GM18505 (cell line): ENCODE measurements at regions not wholly inside any gene's neighbourhood (a gene's known extent, or its start where the extent isn't known, plus 50 kb on each side); places are given as distances from the start of the nearest gene placed in this dataset.
"Not testable (repeated sequence)": the region's sequence is repeated elsewhere in the genome, so short reads cannot be mapped to it uniquely, and the experiment has no call there.

Source experiments
- ATAC-seq: cut with Tn5 transposase; IDR thresholded peaks from one replicate; pipeline ENCODE4 v1.9.1; 2021; ENCODE audit not compliant: unreplicated experiment
- POLR2A ChIP-seq: IDR thresholded peaks from 4 replicates; pipeline ENCODE4 v1.6.1; 2011; ENCODE audit warnings: borderline replicate concordance; ENCODE audit not compliant: insufficient read depth, insufficient read length; ENCODE audit errors: extremely low read depth

DNA sequence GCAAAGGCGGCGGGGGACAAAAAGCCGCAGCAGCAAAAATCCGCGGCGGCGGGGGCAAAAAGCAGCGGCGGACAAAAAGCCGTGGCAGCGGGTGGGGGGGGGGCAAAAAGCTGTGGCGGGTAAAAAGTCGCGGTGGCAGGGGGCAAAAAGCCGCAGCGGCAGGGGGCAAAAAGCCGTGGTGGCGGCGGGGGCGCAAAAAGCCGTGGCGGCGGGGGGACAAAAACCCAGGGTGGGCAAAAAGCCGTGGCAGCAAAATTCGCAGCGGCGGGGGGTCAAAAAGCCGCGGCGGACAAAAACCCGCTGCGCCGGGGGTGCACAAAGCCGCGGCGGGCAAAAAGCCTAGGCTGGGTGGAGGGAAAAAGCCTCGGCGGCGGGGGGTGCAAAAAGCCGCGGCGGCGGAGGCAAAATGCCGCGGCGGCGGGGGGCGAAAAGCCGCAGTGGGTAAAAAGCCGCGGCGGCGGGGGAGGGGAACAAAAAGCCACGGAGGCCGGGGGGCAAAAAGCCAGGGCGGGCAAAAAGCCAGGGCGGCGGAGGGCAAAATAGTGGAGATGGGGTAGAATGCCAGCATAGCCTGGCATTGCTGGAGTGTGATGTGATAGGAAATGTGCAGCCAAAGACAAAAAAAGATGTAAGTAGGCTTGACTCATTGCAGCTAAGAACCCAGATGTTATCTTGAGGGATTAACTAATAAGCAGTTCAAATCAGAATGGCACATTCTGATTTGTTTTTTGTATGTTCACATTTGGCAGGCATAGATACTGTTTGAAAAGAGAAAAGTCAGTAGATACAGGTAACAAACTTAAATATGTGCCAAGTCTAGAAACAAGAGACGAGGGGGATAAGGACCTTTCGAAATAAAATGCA is 1076.3 kb downstream of the RPIA start:
- no peak for ATAC-seq
- TF ChIP-seq POLR2A, result no peak

DNA sequence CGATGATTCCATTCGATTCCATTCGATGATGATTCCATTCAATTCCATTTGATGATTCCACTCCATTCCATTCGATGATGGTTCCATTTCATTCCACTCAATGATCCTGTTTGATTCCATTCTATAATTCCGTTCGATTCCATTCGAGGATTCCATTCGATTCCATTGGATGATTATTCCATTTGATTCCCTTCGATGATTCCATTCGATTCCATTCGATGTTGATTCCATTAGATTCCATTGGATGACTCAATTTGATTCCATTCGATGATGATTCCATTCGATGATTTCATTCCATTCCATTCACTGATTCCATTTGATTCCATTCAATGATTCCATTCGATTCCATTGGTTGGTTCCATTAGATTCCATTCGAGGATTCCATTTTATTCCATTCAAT is 1084.4 kb downstream of the RPIA start:
- TF ChIP-seq POLR2A, result no peak
- no peak for ATAC-seq

DNA sequence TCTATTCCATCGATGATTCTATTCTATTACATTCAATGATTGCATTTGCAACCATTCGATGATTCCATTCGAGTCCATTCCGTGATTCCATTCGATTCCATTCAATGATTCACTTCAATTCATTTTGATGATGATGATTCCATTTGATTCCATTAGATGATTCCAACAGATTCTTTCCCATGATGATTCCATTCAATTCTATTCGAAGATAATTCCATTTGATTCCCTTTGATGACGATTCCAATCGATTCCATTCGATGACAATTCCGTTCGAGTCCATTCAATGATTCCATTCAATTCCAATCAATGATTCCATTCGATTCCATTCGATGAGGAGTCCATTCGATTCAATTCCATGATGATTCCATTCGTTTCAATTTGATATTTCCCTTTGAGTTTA is 1088.8 kb downstream of the RPIA start:
- no peak for TF ChIP-seq POLR2A
- no peak for ATAC-seq

DNA sequence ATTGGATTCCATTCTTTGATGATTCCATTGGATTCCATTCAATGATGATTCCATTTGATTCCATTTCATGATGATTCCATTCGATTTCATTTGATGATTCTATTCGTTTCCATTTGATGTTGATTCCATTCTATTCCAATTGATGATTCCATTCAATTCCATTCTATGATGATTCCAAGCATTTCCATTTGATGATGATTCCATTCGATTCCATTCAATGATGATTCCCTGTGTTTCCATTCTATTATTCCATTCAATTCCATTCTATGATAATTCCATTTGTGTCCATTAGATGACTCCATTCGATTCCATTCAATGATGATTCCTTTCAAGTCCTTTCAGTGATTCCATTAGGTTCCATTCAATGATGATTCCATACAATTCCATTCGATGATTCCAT is 1090.5 kb downstream of the RPIA start:
- no peak for TF ChIP-seq POLR2A
- no peak for ATAC-seq

DNA sequence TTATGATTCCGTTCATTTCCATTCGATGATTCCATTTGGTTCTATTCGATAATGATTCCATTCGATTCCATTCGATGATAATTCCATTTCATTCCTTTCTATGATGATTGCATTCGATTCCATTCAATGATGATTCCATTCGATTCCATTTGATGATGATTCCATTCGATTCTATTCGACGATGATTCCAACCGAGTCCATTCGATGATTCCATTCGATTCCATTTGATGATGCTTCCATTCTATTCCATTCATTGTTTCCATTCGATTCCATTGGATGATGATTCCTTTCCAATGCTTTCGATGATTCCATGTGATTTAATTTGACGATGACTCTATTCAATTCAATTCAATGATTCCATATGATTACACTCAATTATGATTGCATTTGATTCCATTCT is 1093.5 kb downstream of the RPIA start:
- no peak for TF ChIP-seq POLR2A
- no peak for ATAC-seq

DNA sequence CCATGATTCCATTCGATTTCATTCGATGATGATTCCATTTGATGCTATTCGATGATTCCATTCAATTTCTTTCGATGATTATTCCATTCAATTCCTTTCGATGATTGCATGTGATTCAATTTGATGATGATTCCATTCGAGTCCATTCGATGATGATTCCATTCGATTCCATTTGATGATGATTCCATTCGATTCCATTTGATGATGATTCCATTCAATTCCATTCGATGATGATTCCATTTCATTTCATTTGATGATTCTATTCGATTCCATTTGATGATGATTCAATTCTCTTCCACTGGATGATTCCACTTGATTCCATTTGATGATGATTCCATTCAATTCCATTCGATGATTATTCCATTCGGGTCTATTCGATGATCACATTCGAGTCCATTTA is 1094.1 kb downstream of the RPIA start:
- not testable (repeated sequence) for ATAC-seq

DNA sequence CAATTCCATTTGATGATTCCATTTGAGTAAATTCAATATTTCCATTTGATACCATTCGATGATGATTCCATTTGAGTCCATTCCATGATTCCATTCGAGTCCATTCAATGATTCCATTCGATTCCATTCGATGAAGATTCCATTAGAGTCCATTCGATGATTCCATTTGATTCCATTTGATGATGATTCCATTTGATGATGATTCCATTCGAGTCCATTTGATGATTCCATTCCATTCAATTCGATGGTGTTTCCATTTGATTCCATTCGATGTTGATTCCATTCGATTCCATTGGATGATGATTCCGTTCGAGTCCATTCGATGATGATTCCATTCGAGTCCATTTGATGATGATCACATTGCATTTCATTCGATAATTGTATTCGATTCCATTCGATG is 1095.2 kb downstream of the RPIA start:
- ATAC-seq, result not testable (repeated sequence)

DNA sequence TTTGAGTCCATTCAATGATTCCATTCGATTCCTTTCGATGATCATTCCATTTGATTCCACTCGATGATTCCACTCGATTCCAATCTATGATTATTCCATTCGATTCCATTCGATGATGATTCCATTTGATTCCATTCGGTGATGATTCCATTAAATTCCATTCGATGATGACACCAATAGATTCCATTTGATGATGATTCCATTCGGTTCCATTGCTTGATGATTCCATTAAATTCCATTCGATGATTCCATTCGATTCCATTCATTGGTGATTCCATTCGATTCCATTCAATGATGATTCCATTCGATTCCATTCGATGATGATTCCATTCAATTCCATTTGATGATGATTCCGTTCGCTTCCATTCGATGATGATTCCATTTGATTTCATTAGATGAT is 1104.1 kb downstream of the RPIA start:
- ATAC-seq, result not testable (repeated sequence)

DNA sequence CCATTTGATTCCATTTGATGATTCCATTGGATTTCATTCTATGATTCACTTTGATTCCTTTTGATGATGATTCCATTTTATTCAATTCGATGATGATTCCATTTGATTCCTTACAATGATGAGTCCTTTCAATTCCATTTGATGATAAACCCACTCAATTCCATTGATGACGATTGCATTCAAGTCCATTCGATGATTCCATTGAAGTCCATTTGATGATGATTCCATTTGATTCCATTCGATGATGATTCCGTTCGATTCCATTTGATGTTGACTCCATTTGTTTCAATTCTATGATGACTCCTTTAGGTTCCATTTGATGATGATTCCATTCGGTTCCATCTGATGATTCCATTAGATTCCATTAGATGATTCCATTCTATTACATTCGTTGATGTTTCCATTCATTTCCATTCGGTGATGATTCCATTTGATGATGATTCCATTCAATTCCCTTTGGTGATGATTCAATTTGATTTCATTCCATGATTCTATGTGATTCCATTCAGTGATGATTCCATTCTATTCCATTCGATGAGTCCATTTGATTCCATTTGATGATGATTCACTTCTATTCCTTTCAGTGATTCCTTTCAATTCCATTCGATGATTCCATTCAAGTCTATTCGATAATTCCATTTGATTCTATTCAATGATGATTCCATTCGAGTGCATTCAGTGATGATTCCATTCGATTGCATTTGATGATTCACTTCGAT is 1106.0 kb downstream of the RPIA start:
- no peak for TF ChIP-seq POLR2A
- no peak for ATAC-seq

DNA sequence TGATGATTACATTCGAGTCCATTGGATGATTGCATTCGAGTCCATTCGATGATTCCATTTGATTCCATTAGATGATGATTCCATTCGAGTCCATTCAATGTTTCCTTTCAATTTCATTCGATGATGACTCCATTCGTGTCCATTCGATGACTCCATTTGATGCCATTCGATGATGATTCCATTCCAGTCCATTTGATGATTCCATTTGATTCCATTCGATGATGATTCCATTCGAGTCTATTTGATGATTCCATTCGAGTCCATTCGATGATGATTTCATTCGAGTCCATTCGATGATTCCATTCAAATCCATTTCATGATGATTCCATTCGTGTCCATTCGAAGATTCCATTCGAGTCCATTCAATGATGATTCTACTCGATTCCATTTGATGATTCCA is 1109.7 kb downstream of the RPIA start:
- ATAC-seq, result not testable (repeated sequence)

DNA sequence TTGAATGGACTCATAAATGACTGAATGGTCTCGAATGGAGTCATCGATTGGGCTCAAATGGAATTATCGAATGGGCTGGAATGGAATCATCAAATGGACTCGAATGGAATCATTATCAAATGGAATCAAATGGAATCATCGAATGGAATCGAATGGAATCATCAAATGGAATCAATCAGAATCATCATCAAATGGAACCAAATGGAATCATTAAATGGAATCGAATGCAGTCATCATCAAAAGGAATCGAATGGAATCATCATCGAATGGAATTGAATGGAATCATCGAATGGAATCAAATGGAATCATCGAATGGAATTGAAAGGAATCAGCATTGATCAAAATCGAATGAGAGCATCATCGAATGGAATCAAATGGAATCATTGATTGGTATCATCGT is 1114.9 kb downstream of the RPIA start:
- not testable (repeated sequence) for ATAC-seq

DNA sequence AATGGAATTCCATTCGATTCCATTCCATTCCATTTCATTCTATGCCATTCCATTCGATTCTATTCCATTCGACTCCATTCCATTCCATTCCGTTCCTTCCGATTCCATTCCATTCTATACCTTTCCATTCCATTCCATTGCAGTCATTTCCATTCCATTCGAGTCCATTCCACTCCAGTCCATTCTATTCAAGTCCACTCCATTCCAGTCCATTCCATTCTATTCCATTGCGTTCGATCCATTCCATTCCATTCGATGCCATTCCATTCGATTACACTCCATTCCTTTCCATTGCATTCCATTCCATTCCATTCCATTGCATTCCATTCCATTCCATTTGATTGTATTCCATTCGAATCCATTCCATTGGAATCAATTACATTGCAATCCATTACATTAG is 1119.8 kb downstream of the RPIA start:
- TF ChIP-seq POLR2A, result no peak
- ATAC-seq, result no peak

DNA sequence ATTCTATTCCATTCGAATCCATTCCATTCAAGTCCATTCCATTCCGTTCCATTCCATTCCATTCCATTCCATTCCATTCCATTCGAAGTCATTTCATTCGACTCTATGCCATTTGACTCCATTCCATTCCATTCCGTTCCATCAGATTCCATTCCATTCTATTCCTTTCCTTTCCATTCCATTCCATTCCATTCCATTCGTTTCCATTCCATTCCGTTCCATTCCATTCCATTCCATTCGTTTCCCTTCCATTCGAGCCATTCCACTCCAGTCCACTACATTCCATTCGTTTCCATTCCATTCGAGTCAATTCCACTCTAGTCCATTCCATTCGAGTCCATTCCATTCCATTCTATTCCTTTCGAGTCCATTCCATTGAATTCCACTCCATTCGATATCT is 1120.4 kb downstream of the RPIA start:
- not testable (repeated sequence) for ATAC-seq

DNA sequence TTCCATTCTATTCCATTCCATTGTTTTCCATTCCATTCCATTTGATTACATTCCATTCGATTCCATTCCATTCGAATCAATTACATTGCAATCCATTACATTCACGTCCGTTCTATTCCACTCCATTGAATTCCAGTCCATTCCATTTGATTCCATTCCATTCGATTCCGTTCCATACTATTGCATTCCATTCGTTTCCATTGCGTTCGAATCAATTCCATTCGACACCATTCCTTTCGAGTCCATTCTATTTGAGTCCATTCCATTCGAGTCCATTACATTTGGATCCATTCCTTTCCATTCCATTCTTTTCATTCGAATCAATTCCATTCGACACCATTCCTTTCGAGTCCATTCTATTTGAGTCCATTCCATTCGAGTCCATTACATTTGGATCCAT is 1122.9 kb downstream of the RPIA start:
- not testable (repeated sequence) for ATAC-seq

DNA sequence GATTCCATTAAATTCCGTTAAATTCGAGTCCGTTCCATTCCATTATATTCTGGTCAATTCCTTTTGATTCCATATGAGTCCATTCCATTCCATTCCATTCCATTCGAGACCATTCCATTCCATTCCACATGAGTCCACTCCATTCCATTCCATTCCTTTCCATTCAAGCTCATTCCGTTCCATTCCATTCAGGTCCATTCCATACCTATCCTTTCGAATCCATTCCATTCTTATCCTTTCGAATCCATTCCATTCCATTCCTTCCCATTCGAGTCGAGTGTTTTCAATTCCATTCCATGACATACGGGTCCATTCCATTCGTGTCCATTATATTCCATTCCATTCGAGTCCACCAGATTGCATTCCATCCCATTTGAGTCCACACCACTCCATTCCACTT is 1127.4 kb downstream of the RPIA start:
- no peak for ATAC-seq
- no peak for TF ChIP-seq POLR2A

DNA sequence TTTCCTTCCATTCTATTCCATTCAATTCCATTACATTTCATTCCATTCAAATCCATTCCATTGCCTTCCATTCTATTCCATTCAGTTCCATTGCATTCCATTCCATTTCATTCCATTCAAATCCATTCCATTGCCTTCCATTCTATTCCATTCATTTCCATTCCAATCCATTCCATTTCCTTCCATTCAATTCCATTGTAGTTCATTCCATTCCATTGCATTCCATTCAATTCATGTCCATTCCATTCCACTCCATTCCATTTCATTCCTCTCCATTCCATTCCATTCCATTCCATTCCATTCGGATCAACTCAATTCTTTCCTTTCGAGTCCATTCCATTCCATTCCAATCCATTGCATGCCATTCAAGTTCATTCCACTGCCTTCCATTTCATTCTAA is 1128.3 kb downstream of the RPIA start:
- no peak for ATAC-seq
- no peak for TF ChIP-seq POLR2A
